Neural cell (in vitro differentiated cells): ENCODE measurements at regions not wholly inside any gene's neighbourhood (a gene's known extent, or its start where the extent isn't known, plus 50 kb on each side); places are given as distances from the start of the nearest gene placed in this dataset.

Source experiments
- H2AFZ ChIP-seq: fragments of 200-600, 300-800 bp; sonication (generic), shearing (Covaris generic); 2 replicates; pipeline ENCODE4 v1.6.0; 2014; ENCODE audit warnings: low read depth, mild to moderate bottlenecking, antibody characterized with exemption, low read length, moderate library complexity
- H3F3A ChIP-seq: fragments of 200-600 bp; shearing (Covaris generic); 2 replicates; pipeline ENCODE4 v1.6.1; 2016; ENCODE audit warnings: mild to moderate bottlenecking, moderate library complexity, mixed read lengths, antibody characterized with exemption, low read length; ENCODE audit not compliant: insufficient read depth, poor library complexity, severe bottlenecking
- H3K27ac ChIP-seq: fragments of 200-600, 300-800 bp; sonication (generic), shearing (Covaris generic); 2 replicates; pipeline ENCODE4 v1.5.1; 2014; ENCODE audit warnings: mild to moderate bottlenecking, low read length, moderate library complexity
- H3K27me3 ChIP-seq: fragments of 300-800, 200-600 bp; sonication (generic), shearing (Covaris generic); 2 replicates; pipeline ENCODE4 v1.6.0; 2014; ENCODE audit warnings: mild to moderate bottlenecking, low read depth, low read length, moderate library complexity; ENCODE audit not compliant: insufficient read depth
- H3K36me3 ChIP-seq: fragments of 300-800, 200-600 bp; sonication (generic), shearing (Covaris generic); 2 replicates; pipeline ENCODE4 v1.5.1; 2014; ENCODE audit warnings: mild to moderate bottlenecking, antibody characterized with exemption, low read length, moderate library complexity; ENCODE audit not compliant: insufficient read depth
- H3K4me2 ChIP-seq: fragments of 300-800, 200-600 bp; sonication (generic), shearing (Covaris generic); 2 replicates; pipeline ENCODE4 v1.6.0; 2014; ENCODE audit warnings: mild to moderate bottlenecking, low read length
- H3K4me3 ChIP-seq: fragments of 300-800, 200-600 bp; sonication (generic), shearing (Covaris generic); 2 replicates; pipeline ENCODE4 v1.5.1; 2014; ENCODE audit warnings: mild to moderate bottlenecking, low read length, moderate library complexity
- H3K79me2 ChIP-seq: fragments of 200-600 bp; shearing (Covaris generic); replicated peaks from 2 replicates; pipeline ENCODE4 v1.6.0; 2014; ENCODE audit warnings: mild to moderate bottlenecking, low read length, moderate library complexity; ENCODE audit not compliant: insufficient read depth
- H3K9ac ChIP-seq: fragments of 300-800, 200-600 bp; sonication (generic), shearing (Covaris generic); 2 replicates; pipeline ENCODE4 v1.6.1; 2016; ENCODE audit warnings: mild to moderate bottlenecking, low read length, mixed read lengths
- H3K9me2 ChIP-seq: fragments of 200-600 bp; shearing (Covaris generic); 2 replicates; pipeline ENCODE4 v1.6.1; 2016; ENCODE audit warnings: mild to moderate bottlenecking, low read length, mixed read lengths; ENCODE audit not compliant: insufficient read depth
- H3K9me3 ChIP-seq: fragments of 200-600, 300-800 bp; sonication (generic), shearing (Covaris generic); 2 replicates; pipeline ENCODE4 v1.6.1; 2016; ENCODE audit warnings: mild to moderate bottlenecking, mixed run types, low read length, moderate library complexity, mixed read lengths
- H4K20me1 ChIP-seq: fragments of 200-600 bp; shearing (Covaris generic); 2 replicates; pipeline ENCODE4 v1.6.1; 2016; ENCODE audit warnings: mild to moderate bottlenecking, mixed run types; ENCODE audit not compliant: insufficient read depth
- EP300 ChIP-seq: fragments of 450-650 bp; conservative IDR thresholded peaks from 2 replicates; pipeline ENCODE4 v1.6.1; 2014; ENCODE audit warnings: antibody characterized with exemption, mild to moderate bottlenecking, moderate library complexity; ENCODE audit not compliant: poor library complexity, severe bottlenecking
- EZH2 ChIP-seq: fragments of 200-600, 300-800 bp; shearing (Covaris generic), sonication (generic); IDR thresholded peaks from 2 replicates; pipeline ENCODE4 v1.6.1; 2014; ENCODE audit warnings: antibody characterized with exemption, low read length, borderline replicate concordance, mild to moderate bottlenecking; ENCODE audit not compliant: insufficient read depth, poor library complexity, severe bottlenecking
- MXI1 ChIP-seq: fragments of 450-650 bp; conservative IDR thresholded peaks from 2 replicates; pipeline ENCODE4 v1.6.1; 2014; ENCODE audit warnings: antibody characterized with exemption, mild to moderate bottlenecking; ENCODE audit not compliant: poor library complexity, severe bottlenecking
- POLR2AphosphoS5 ChIP-seq: IDR thresholded peaks from 2 replicates; pipeline ENCODE4 v1.6.1; 2012
- RAD21 ChIP-seq: fragments of 450-650 bp; conservative IDR thresholded peaks from 2 replicates; pipeline ENCODE4 v1.6.1; 2014; ENCODE audit warnings: antibody characterized with exemption, mild to moderate bottlenecking, moderate library complexity
- SMC3 ChIP-seq: fragments of 450-650 bp; conservative IDR thresholded peaks from 2 replicates; pipeline ENCODE4 v1.6.1; 2014; ENCODE audit warnings: antibody characterized with exemption, mild to moderate bottlenecking, moderate library complexity; ENCODE audit not compliant: poor library complexity
- TAF1 ChIP-seq: IDR thresholded peaks from 2 replicates; pipeline ENCODE4 v1.6.1; 2012; ENCODE audit warnings: low read depth
- TF ChIP-seq, protein P1 (sequence below): IDR thresholded peaks from 2 replicates; pipeline ENCODE4 v1.6.1; 2012; ENCODE audit warnings: borderline replicate concordance
- TF ChIP-seq, protein P2 (sequence below): fragments of 450-650 bp; IDR thresholded peaks from 2 replicates; pipeline ENCODE4 v1.5.1; 2014; ENCODE audit warnings: antibody characterized with exemption, mild to moderate bottlenecking, moderate library complexity; ENCODE audit not compliant: poor library complexity, severe bottlenecking

- no peak overlapping the region for H3K27ac ChIP-seq
- H2AFZ ChIP-seq: no peak overlapping the region
- H3K4me2 ChIP-seq: no peak overlapping the region
- no peaks in the 10 kb centered on the region for H3K9me3 ChIP-seq
- no peaks in the 10 kb centered on the region for H3F3A ChIP-seq
- no peaks in the 10 kb centered on the region for H3K27me3 ChIP-seq
- no peaks in the 10 kb centered on the region for H4K20me1 ChIP-seq
- no peaks in the 10 kb centered on the region for H3K9me2 ChIP-seq
- H3K36me3 ChIP-seq: no peaks in the 10 kb centered on the region
- TF ChIP-seq TAF1 (no peak), RAD21 (no peak), POLR2AphosphoS5 (no peak), SMC3 (no peak), EZH2 (no peak), EP300 (no peak), MXI1 (no peak)
- TF ChIP-seq, protein P1, sequence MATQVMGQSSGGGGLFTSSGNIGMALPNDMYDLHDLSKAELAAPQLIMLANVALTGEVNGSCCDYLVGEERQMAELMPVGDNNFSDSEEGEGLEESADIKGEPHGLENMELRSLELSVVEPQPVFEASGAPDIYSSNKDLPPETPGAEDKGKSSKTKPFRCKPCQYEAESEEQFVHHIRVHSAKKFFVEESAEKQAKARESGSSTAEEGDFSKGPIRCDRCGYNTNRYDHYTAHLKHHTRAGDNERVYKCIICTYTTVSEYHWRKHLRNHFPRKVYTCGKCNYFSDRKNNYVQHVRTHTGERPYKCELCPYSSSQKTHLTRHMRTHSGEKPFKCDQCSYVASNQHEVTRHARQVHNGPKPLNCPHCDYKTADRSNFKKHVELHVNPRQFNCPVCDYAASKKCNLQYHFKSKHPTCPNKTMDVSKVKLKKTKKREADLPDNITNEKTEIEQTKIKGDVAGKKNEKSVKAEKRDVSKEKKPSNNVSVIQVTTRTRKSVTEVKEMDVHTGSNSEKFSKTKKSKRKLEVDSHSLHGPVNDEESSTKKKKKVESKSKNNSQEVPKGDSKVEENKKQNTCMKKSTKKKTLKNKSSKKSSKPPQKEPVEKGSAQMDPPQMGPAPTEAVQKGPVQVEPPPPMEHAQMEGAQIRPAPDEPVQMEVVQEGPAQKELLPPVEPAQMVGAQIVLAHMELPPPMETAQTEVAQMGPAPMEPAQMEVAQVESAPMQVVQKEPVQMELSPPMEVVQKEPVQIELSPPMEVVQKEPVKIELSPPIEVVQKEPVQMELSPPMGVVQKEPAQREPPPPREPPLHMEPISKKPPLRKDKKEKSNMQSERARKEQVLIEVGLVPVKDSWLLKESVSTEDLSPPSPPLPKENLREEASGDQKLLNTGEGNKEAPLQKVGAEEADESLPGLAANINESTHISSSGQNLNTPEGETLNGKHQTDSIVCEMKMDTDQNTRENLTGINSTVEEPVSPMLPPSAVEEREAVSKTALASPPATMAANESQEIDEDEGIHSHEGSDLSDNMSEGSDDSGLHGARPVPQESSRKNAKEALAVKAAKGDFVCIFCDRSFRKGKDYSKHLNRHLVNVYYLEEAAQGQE: no peak
- TF ChIP-seq, protein P2, sequence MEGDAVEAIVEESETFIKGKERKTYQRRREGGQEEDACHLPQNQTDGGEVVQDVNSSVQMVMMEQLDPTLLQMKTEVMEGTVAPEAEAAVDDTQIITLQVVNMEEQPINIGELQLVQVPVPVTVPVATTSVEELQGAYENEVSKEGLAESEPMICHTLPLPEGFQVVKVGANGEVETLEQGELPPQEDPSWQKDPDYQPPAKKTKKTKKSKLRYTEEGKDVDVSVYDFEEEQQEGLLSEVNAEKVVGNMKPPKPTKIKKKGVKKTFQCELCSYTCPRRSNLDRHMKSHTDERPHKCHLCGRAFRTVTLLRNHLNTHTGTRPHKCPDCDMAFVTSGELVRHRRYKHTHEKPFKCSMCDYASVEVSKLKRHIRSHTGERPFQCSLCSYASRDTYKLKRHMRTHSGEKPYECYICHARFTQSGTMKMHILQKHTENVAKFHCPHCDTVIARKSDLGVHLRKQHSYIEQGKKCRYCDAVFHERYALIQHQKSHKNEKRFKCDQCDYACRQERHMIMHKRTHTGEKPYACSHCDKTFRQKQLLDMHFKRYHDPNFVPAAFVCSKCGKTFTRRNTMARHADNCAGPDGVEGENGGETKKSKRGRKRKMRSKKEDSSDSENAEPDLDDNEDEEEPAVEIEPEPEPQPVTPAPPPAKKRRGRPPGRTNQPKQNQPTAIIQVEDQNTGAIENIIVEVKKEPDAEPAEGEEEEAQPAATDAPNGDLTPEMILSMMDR: no peak
- no peak overlapping the region for H3K4me3 ChIP-seq
- H3K79me2 ChIP-seq: no peaks in the 10 kb centered on the region
- H3K9ac ChIP-seq: no peak overlapping the region
Measured at GRCh38 chr3:175989161-175989560, 1130.0 kb downstream of the NAALADL2 start.

DNA sequence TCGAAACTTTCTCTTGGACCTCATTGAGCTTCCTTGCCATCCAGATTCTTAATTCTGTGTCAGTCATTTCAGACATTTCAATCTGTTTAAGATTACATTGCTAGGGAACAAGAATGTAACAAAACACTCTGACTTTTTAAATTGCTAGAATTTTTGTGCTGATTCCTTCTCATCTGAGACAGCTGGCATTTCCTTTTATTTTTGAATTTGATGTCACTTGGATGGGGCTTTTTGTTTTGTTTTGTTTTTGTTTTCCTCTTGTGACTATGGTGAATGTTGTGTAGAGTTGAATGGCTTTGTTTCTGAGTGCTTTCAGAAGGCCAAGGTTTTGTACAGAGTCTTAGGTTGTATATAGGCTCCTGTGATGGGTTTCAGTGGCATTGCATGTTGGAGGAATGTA, 1129.3 kb downstream of the NAALADL2 start:
- Histone ChIP-seq H3K9me3 (no peaks in the 10 kb centered on the region), H2AFZ (no peak overlapping the region), H3K4me2 (no peak overlapping the region), H3F3A (no peaks in the 10 kb centered on the region), H3K27ac (no peak overlapping the region), H3K27me3 (no peaks in the 10 kb centered on the region), H3K36me3 (no peaks in the 10 kb centered on the region), H3K9ac (no peak overlapping the region), H3K9me2 (no peaks in the 10 kb centered on the region), H4K20me1 (no peaks in the 10 kb centered on the region), H3K79me2 (no peaks in the 10 kb centered on the region), H3K4me3 (no peak overlapping the region)
- TF ChIP-seq EP300 (no peak), POLR2AphosphoS5 (no peak), EZH2 (no peak), TAF1 (no peak), RAD21 (no peak), SMC3 (no peak)
- TF ChIP-seq, protein P2: no peak
